HEK293T (cell line): ENCODE measurements at regions not wholly inside any gene's neighbourhood (a gene's known extent, or its start where the extent isn't known, plus 50 kb on each side); places are given as distances from the start of the nearest gene placed in this dataset.

Experiments used
- ARNT ChIP-seq: fragments of 450-650 bp; IDR thresholded peaks from 2 replicates; pipeline ENCODE4 v1.6.1; 2017; ENCODE audit warnings: mild to moderate bottlenecking
- BHLHE40 ChIP-seq: fragments of 450-650 bp; IDR thresholded peaks from 2 replicates; pipeline ENCODE4 v1.6.1; 2016; ENCODE audit warnings: mild to moderate bottlenecking, moderate library complexity, borderline replicate concordance
- FOXA1 ChIP-seq: fragments of 450-650 bp; IDR thresholded peaks from 2 replicates; pipeline ENCODE4 v1.6.1; 2016; ENCODE audit warnings: mild to moderate bottlenecking
- FOXK2 ChIP-seq: fragments of 450-650 bp; IDR thresholded peaks from 2 replicates; pipeline ENCODE4 v1.6.1; 2016; ENCODE audit warnings: mild to moderate bottlenecking
- FOXM1 ChIP-seq: fragments of 450-650 bp; IDR thresholded peaks from 2 replicates; pipeline ENCODE4 v1.6.1; 2017; ENCODE audit warnings: mild to moderate bottlenecking, borderline replicate concordance
- HDGF ChIP-seq: fragments of 450-650 bp; IDR thresholded peaks from 2 replicates; pipeline ENCODE4 v1.6.1; 2017; ENCODE audit warnings: antibody characterized with exemption, borderline replicate concordance
- L3MBTL2 ChIP-seq: fragments of 450-650 bp; conservative IDR thresholded peaks from 2 replicates; pipeline ENCODE4 v1.6.1; 2016; ENCODE audit warnings: mild to moderate bottlenecking
- LEF1 ChIP-seq: fragments of 450-650 bp; IDR thresholded peaks from 2 replicates; pipeline ENCODE4 v1.6.1; 2017; ENCODE audit warnings: mild to moderate bottlenecking, borderline replicate concordance
- NFRKB ChIP-seq: fragments of 450-650 bp; IDR thresholded peaks from 2 replicates; pipeline ENCODE4 v1.6.1; 2016; ENCODE audit warnings: mild to moderate bottlenecking, moderate library complexity
- SP1 ChIP-seq: fragments of 450-650 bp; IDR thresholded peaks from 2 replicates; pipeline ENCODE4 v1.6.1; 2017
- SUZ12 ChIP-seq: fragments of 450-650 bp; IDR thresholded peaks from 2 replicates; pipeline ENCODE4 v1.6.1; 2016; ENCODE audit warnings: mild to moderate bottlenecking
- ZNF384 ChIP-seq: fragments of 450-650 bp; IDR thresholded peaks from 2 replicates; pipeline ENCODE4 v1.6.1; 2016
- TF ChIP-seq, protein P1 (sequence below): fragments of 450-650 bp; IDR thresholded peaks from 2 replicates; pipeline ENCODE4 v1.6.1; 2016

DNA sequence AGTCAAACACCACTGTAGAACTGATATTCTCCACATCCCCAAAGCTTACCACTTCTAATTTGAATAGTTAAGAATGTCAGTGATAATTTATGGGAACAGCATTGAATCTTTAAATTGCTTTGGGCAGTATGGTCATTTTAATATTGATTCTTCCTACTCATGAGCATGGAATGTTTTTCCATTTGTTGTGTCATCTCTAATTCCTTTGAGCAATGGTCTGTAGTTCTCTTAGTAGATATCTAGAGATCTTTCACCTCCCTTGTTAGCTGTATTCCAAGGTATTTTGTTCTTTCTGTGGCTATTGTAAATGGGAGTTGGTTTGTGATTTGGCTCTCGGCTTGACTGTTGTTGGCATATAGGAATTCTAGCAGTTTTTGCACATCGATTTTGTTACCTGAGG lies 1341.8 kb upstream of the CDH9 start:
- TF ChIP-seq SP1 (no peak), BHLHE40 (no peak), FOXK2 (no peak), HDGF (no peak), FOXA1 (no peak), SUZ12 (no peak), ZNF384 (no peak), L3MBTL2 (no peak), ARNT (no peak), LEF1 (no peak), NFRKB (no peak), FOXM1 (no peak)
- TF ChIP-seq, protein P1, sequence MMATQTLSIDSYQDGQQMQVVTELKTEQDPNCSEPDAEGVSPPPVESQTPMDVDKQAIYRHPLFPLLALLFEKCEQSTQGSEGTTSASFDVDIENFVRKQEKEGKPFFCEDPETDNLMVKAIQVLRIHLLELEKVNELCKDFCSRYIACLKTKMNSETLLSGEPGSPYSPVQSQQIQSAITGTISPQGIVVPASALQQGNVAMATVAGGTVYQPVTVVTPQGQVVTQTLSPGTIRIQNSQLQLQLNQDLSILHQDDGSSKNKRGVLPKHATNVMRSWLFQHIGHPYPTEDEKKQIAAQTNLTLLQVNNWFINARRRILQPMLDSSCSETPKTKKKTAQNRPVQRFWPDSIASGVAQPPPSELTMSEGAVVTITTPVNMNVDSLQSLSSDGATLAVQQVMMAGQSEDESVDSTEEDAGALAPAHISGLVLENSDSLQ: no peak
